GM12878 (cell line): ENCODE measurements at regions not wholly inside any gene's neighbourhood (a gene's known extent, or its start where the extent isn't known, plus 50 kb on each side); places are given as distances from the start of the nearest gene placed in this dataset.

Experiments used
- CBX3 ChIP-seq: fragments of 200-600 bp; sonication (generic); IDR thresholded peaks from 2 replicates; pipeline ENCODE4 v1.6.1; 2016; ENCODE audit warnings: low read depth, borderline replicate concordance
- CREB1 ChIP-seq: IDR thresholded peaks from 2 replicates; pipeline ENCODE4 v1.6.1; 2012; ENCODE audit warnings: low read depth, mild to moderate bottlenecking, inconsistent platforms
- CTCF ChIP-seq, 3 experiments: IDR thresholded peaks in 2 of 3; conservative IDR thresholded peaks in 1 of 3; 2 replicates each; pipeline ENCODE4 v1.5.1; 2011; ENCODE audit warnings: low read depth in 3 of 3, low read length in 3 of 3, mild to moderate bottlenecking in 3 of 3, control low read depth in 2 of 3, moderate library complexity in 2 of 3, inconsistent platforms in 1 of 3, mixed read lengths in 1 of 3; ENCODE audit not compliant: control insufficient read depth in 2 of 3, insufficient read depth in 1 of 3; ENCODE audit errors: extremely low read depth in 1 of 3
- DPF2 ChIP-seq: fragments of 450-650 bp; IDR thresholded peaks from 2 replicates; pipeline ENCODE4 v1.6.1; 2017; ENCODE audit warnings: mild to moderate bottlenecking
- EZH2 ChIP-seq: IDR thresholded peaks from 2 replicates; pipeline ENCODE4 v1.6.1; 2012; ENCODE audit warnings: low read depth, mild to moderate bottlenecking, control low read depth, inconsistent platforms, low read length, borderline replicate concordance; ENCODE audit not compliant: control insufficient read depth
- HDGF ChIP-seq: fragments of 450-650 bp; IDR thresholded peaks from 2 replicates; pipeline ENCODE4 v1.6.1; 2016; ENCODE audit warnings: antibody characterized with exemption
- POLR2A ChIP-seq: IDR thresholded peaks from 2 replicates; pipeline ENCODE4 v1.6.1; 2011; ENCODE audit warnings: low read depth, mild to moderate bottlenecking, low read length
- RAD21 ChIP-seq: IDR thresholded peaks from 2 replicates; pipeline ENCODE4 v1.6.1; 2011; ENCODE audit warnings: mild to moderate bottlenecking, low read depth, low read length, moderate library complexity; ENCODE audit not compliant: insufficient read depth
- SMC3 ChIP-seq: IDR thresholded peaks from 2 replicates; pipeline ENCODE4 v1.6.1; 2011; ENCODE audit warnings: low read length, improper control_type of control experiment, borderline replicate concordance
- SUPT20H ChIP-seq: IDR thresholded peaks from 2 replicates; pipeline ENCODE4 v1.6.1; 2011; ENCODE audit warnings: low read depth, mild to moderate bottlenecking, low read length, moderate library complexity, borderline replicate concordance; ENCODE audit not compliant: control insufficient read depth
- ZNF622 ChIP-seq: fragments of 450-650 bp; IDR thresholded peaks from 2 replicates; pipeline ENCODE4 v1.6.1; 2017; ENCODE audit warnings: mild to moderate bottlenecking, inconsistent platforms
- TF ChIP-seq, protein P1 (sequence below): IDR thresholded peaks from 2 replicates; pipeline ENCODE4 v1.6.1; 2012; ENCODE audit warnings: mild to moderate bottlenecking, low read depth, low read length
- TF ChIP-seq, protein P2 (sequence below): fragments of 450-650 bp; IDR thresholded peaks from 2 replicates; pipeline ENCODE4 v1.6.1; 2017; ENCODE audit warnings: mild to moderate bottlenecking, moderate library complexity

DNA sequence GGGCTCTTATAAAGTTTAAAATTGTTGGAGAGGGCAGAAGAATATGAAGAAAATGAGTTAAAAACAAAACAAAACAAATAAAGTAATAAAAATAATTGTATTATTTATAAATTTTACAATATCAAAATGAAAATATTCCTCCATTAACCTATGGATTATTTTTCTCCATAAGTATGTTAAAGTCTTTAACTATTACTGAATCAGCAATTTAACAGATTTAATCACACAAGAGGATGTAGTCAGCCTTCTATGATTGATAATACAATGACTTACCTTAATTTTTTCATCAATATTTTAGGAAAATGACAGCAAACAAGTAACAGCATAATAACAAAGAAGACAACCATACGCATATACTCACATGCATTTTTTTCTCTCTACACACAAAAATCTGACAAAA lies 1195.3 kb upstream of the NUDT12 start:
- no peak for TF ChIP-seq DPF2
- no peak for TF ChIP-seq CTCF (IDR thresholded peaks at IDR 0.05 in 2 of 3, conservative IDR thresholded peaks at IDR 0.05 in 1 of 3; ENCODE audit: control insufficient read depth in 2 of 3, extremely low read depth in 1 of 3, insufficient read depth in 1 of 3, low read depth in 3 of 3, low read length in 3 of 3)
- TF ChIP-seq RAD21: no peak
- TF ChIP-seq SUPT20H: no peak
- no peak for TF ChIP-seq CBX3
- TF ChIP-seq ZNF622: no peak
- TF ChIP-seq, protein P1, sequence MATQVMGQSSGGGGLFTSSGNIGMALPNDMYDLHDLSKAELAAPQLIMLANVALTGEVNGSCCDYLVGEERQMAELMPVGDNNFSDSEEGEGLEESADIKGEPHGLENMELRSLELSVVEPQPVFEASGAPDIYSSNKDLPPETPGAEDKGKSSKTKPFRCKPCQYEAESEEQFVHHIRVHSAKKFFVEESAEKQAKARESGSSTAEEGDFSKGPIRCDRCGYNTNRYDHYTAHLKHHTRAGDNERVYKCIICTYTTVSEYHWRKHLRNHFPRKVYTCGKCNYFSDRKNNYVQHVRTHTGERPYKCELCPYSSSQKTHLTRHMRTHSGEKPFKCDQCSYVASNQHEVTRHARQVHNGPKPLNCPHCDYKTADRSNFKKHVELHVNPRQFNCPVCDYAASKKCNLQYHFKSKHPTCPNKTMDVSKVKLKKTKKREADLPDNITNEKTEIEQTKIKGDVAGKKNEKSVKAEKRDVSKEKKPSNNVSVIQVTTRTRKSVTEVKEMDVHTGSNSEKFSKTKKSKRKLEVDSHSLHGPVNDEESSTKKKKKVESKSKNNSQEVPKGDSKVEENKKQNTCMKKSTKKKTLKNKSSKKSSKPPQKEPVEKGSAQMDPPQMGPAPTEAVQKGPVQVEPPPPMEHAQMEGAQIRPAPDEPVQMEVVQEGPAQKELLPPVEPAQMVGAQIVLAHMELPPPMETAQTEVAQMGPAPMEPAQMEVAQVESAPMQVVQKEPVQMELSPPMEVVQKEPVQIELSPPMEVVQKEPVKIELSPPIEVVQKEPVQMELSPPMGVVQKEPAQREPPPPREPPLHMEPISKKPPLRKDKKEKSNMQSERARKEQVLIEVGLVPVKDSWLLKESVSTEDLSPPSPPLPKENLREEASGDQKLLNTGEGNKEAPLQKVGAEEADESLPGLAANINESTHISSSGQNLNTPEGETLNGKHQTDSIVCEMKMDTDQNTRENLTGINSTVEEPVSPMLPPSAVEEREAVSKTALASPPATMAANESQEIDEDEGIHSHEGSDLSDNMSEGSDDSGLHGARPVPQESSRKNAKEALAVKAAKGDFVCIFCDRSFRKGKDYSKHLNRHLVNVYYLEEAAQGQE: no peak
- TF ChIP-seq HDGF: no peak
- no peak for TF ChIP-seq POLR2A
- TF ChIP-seq EZH2: no peak
- TF ChIP-seq, protein P2, sequence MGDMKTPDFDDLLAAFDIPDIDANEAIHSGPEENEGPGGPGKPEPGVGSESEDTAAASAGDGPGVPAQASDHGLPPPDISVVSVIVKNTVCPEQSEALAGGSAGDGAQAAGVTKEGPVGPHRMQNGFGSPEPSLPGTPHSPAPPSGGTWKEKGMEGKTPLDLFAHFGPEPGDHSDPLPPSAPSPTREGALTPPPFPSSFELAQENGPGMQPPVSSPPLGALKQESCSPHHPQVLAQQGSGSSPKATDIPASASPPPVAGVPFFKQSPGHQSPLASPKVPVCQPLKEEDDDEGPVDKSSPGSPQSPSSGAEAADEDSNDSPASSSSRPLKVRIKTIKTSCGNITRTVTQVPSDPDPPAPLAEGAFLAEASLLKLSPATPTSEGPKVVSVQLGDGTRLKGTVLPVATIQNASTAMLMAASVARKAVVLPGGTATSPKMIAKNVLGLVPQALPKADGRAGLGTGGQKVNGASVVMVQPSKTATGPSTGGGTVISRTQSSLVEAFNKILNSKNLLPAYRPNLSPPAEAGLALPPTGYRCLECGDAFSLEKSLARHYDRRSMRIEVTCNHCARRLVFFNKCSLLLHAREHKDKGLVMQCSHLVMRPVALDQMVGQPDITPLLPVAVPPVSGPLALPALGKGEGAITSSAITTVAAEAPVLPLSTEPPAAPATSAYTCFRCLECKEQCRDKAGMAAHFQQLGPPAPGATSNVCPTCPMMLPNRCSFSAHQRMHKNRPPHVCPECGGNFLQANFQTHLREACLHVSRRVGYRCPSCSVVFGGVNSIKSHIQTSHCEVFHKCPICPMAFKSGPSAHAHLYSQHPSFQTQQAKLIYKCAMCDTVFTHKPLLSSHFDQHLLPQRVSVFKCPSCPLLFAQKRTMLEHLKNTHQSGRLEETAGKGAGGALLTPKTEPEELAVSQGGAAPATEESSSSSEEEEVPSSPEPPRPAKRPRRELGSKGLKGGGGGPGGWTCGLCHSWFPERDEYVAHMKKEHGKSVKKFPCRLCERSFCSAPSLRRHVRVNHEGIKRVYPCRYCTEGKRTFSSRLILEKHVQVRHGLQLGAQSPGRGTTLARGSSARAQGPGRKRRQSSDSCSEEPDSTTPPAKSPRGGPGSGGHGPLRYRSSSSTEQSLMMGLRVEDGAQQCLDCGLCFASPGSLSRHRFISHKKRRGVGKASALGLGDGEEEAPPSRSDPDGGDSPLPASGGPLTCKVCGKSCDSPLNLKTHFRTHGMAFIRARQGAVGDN: no peak
- no peak for TF ChIP-seq CREB1
- no peak for TF ChIP-seq SMC3
